GM18951 (cell line): ENCODE measurements at regions not wholly inside any gene's neighbourhood (a gene's known extent, or its start where the extent isn't known, plus 50 kb on each side); places are given as distances from the start of the nearest gene placed in this dataset.

Source experiments
- POLR2A ChIP-seq: IDR thresholded peaks from 4 replicates; pipeline ENCODE4 v1.6.1; 2011; ENCODE audit warnings: mild to moderate bottlenecking; ENCODE audit not compliant: insufficient read length, insufficient read depth; ENCODE audit errors: extremely low read depth
- in situ Hi-C: fragments of 300-500 bp; cut with MboI; formaldehyde crosslinking; loops from one replicate; pipeline ENCODE4 v1.12.0; 2022; ENCODE audit warnings: low sequenced_read_pairs, mixed read lengths, inconsistent platforms; ENCODE audit not compliant: unreplicated experiment

DNA sequence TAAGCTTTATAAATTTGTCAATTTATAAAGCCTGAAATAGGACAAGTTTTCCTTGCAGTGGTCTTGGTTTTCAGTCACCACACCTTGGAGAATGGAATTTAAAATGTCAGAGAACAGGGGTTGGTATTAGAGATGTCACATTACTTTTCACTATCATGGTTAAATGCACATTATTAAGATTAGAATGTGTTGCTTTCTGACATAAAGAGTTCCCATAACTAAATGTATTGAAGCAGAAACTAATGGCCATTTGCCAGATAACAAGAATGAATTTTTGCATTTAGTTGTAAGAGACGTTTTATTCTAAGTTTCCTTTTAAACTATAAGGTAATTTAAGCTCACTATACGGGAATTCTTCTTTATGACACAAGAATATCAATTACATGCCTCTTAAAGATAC, 172.3 kb downstream of the ARL4A start:
- in situ Hi-C loops: no loop called here
- TF ChIP-seq POLR2A: no peak

DNA sequence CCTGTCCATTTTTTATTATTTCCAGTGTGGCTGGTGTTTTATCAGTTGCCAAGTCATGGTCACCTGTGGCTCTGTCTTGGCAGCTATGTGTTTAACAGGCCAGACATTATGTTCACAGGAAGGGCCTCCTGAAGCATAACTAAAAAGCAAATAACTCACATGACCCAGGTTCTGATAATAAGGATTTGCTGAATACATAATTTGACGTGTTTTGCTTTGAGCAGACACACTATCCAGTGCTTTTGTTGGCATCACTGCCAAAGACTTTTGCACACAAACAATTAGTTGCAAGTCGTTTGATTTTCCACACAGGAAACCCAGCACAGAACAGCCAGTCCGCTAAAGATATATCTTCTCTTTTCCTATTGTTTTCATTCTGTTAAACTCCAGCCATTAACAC, 173.6 kb downstream of the ARL4A start:
- in situ Hi-C loops: no loop called here
- TF ChIP-seq POLR2A: no peak

DNA sequence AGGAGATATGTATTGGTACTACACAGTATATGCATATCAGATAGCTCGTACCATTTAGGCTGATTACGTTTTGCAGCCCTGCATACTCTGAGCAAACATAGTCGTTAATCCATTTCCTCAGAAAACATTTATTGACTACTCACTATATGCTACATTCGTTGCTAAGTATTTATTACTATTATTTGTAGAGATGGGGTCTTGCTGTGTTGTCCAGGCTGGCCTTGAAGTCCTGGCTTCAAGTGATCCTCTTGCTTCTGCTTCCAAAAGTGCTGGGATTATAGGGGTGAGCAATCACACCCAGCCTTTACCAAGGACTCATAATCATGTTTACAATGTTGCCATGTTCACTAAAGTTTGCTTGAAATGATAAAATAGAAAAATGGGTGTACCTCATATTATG, 174.7 kb downstream of the ARL4A start:
- in situ Hi-C loops: no loop called here
- no peak for TF ChIP-seq POLR2A

DNA sequence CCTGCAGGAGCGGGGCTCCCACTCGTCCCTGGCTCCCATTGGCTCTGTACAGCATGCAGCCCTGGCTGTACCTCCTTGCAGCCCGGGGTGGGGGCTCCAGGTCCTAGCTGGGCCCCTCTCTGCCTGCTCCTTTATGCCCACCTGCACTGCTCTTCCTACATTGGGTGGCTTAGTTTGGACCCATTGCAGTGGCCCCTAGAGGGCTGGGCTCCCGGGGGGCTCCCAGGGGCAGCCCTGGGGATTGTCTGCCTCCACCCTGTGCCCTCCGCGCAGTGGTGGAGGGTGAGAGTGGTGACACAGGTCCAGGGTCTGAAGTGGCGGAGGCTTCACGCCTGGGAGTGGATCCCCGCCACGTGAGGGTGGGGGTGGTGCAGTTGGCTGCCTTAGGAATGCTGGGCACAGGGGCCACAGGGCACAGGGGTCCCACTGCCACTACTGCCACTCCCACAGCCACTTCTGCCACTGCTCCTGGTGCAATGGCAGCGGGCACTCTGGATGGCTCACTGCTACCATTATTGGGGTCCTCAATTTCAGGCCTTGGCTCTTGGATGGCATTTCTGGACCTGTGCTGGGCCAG, 177.1 kb downstream of the ARL4A start:
- TF ChIP-seq POLR2A: no peak
- in situ Hi-C loops: no loop called here

DNA sequence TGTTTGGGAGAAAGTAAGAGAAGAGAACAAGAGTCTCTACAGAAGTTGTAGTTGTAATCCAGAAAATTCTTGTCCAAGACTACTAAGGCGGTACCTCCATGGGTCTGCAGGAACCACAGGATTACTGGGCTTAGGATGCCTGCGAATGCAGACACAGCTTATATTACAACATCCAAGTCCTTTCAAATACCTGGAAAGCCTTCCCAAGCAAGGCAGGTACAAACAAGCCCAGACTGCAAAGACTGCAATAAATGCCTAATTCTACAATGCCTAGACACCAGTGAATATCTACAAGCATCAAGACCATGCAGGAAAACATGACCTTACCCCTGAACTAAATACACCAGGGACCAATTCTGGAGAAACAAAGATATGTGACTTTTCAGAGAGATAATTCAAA, 178.2 kb downstream of the ARL4A start:
- in situ Hi-C loops: no loop called here
- TF ChIP-seq POLR2A: no peak

DNA sequence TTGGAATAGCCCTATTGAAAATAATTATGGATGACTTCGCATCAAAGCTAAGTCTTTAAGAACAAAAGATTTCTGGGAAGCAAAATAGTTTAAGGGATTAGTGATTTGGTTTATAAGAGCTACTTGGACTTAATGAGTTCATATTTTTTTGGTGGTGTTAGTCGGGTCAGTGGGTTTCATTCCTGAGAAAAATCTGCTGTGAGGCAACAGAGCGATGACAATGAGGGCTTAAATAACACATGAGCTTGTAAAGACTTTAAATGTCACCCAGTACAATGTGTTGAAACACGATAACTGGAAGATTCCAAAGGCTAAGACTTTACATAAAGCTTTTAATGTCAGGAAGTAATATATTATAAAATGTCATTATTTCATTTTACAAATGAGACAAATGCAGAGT, 178.8 kb downstream of the ARL4A start:
- in situ Hi-C loops: no loop called here
- TF ChIP-seq POLR2A: no peak

DNA sequence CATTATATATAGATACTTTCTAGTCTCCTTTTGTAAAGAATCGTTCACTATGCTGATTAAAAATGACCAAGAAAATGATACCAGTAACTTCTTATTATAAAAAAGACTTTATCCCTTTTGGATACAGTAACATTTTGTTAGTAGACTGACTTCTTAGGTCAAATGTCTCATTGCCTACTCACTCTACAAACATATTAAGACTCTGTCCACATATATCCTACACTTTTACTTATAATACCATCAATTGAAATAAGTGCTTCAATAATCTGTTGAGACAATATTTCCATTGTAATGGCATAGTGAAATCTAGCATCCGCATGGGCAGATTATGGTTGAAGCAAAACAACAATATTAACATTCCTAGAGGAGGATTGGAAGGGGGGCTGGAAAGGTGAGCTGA, 180.6 kb downstream of the ARL4A start:
- in situ Hi-C loops: no loop called here
- TF ChIP-seq POLR2A: no peak

DNA sequence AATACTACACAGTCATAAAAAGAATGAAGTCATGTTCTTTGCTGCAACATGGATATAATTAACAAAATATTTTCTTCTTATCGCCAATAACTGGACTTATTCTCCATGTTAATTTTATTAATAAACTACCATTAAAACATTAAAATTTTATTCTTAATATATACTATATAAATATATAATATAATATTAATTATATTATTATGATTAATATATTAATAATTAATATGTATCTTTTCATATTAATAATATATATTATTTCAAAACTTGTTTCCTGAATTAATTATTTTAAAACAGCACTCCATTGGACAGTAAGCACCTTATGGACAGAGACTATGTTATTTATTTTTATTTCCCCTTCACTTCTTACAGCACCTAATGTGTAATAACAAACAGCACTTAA, 182.8 kb downstream of the ARL4A start:
- in situ Hi-C loops: no loop called here
- no peak for TF ChIP-seq POLR2A

DNA sequence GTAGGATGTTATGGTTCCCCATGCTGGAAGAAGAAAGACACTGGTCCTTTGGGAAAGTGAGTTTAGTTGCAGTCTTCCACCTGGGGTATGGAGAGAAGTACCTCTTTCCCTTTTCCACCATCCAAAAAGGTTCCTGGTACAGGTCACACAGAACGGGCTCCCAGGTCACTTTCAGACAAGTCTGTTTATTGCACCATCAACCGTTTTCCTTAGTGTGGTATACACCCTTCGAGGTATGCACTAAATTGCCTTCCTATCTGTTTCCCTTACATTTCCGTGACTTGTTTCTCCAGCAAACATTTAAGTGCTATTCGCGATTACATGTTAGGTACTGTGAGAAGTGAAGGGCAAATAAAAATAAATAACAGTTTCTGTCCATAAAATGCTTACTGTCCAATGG, 185.1 kb downstream of the ARL4A start:
- in situ Hi-C loops: no loop called here

DNA sequence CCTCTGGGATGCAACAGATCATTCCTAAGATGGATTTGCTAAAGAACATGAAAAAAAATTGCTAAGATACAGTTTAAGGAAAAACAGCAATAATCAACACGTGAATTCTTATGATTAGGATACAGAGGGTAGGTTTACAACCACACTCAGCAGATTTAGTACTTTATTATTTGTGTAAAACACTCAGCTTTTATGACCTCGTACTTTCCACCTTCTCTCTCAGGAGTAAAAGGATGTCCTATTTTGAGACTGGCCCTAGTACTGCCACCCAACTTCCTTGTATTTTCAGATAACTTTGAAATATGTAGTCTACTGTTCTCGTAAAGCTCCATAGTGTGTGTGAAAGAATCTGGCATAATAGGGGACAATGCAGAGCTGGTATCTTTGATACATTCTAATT, 186.1 kb downstream of the ARL4A start:
- no peak for TF ChIP-seq POLR2A
- in situ Hi-C loops: no loop called here

More for the DNA sequence above, 185.1 kb downstream of the ARL4A start:
- TF ChIP-seq POLR2A: no peak

DNA sequence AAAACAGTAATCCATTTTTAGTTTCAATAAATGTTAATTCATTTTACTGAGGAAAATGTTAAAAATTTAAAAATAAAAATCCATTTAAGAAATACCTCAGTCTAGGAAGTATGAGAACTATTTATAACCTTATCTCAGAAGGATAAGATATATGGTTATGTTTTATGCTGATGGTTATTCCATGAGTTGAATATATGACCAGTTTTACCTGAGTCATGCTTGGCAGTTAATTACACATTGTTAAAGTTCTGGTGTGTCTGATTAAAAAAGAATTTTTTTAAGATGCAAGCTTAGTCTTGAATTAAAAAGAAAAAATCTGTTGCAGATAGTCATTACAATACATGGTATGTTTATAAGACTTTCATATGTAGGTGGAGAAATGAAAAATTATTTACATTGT, 191.7 kb downstream of the ARL4A start:
- in situ Hi-C loops: no loop called here
- TF ChIP-seq POLR2A: no peak

DNA sequence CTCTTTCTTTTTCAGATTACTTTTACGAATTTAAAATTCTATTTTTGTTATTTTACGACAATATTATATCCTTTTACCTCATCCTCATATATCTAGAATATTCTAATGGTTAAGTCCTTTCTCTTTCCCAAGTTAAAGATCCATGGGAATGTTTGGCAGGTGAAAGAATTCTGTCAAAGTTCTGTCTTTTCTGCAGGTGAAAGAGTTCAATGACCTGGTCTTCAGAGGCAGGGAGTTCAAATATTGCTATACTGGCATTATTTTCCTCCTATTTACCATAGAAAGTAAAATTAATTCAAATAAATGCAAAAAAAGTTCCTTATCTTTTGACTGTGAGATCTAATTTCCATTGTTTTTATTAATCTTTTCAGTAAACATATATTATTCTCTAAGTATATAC, 194.3 kb downstream of the ARL4A start:
- TF ChIP-seq POLR2A: no peak

DNA sequence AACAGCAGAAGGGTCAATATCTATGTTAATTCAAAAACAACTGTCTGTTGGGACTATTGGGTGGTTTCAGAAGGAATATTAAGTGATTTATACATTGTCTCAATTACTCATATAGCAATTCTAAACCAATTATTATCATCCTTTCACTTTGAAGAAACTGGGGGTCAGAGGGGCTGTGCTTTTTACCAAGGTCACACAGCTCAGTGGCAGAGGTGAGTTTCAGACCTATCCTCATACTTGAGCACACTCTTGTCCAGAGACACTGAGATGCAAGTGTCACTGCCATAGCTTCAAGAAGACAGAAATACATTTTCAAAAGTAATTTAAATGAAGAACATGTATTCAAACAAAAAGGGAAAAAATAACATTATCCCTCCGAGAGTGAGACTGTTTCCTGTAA, 195.3 kb downstream of the ARL4A start:
- in situ Hi-C loops: no loop called here

More for the DNA sequence above, 194.3 kb downstream of the ARL4A start:
- in situ Hi-C loops: no loop called here

DNA sequence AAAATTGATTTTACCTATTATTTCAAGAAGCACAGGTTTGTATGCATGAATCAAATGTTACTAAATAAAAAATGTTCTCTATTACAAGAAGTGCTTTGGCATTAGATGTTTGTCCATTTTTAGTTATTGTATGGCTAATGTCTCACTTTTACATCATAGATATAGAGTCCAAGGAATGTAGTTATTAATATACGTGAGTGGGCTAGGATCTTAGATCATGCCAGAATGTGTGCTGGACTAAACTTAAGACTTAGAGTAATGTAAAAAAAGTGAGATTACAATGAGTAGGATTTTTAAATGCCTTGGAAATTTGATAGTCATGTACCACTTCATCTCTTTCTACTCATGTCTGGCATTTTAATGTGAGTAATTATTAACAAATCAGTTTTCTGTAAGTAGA, 196.6 kb downstream of the ARL4A start:
- no peak for TF ChIP-seq POLR2A
- in situ Hi-C loops: no loop called here

More for the DNA sequence above, 195.3 kb downstream of the ARL4A start:
- no peak for TF ChIP-seq POLR2A

DNA sequence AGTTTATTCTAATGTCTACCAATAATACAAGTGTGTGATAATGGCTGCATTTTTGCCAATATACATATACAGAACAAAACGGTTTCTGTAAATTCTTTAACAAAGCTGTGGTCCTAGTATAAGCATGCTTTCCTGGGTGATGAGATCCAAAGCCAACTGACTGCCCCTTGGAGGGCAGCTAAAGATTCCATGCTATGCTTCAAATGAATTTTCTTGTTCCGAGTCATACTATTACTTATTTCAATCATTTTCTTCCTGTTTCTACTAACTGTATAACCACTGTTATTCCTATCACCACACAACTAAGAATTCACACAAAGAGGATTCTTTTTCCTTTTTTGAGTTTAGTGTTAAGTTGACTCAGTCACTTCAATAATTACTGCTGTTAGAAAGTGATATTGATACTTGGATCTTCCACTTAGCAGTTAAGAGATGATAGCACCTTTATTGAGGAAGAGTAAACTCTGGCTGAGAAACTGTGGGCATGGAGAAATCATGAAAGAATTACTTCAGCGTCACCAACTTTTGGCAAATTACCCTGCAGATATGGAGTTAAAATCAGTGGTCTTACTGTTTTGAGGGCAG, 197.5 kb downstream of the ARL4A start:
- TF ChIP-seq POLR2A: no peak
- in situ Hi-C loops: no loop called here

DNA sequence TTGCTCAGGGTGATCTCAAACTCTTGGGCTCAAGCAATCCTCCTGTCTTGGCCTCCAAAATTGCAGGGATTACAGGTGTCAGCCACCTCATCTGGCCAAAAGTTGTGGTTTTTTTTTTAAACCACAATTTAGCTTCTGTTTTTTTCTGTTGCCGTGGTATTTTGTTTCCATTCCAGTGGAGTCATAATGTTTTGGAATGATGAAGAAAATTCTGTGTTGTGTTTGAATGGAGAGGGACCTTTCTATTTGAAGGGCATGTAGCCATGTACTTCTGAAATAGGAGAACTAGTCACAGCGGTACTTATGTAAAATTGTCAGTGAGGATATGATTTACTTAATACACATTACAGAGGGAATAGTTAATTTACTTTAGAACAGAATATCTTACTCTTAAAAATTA, 201.3 kb downstream of the ARL4A start:
- no peak for TF ChIP-seq POLR2A
- in situ Hi-C loops: no loop called here
